ENCODE measurements at regions not wholly inside any gene's neighbourhood (a gene's known extent, or its start where the extent isn't known, plus 50 kb on each side); places are given as distances from the start of the nearest gene placed in this dataset.

DNA sequence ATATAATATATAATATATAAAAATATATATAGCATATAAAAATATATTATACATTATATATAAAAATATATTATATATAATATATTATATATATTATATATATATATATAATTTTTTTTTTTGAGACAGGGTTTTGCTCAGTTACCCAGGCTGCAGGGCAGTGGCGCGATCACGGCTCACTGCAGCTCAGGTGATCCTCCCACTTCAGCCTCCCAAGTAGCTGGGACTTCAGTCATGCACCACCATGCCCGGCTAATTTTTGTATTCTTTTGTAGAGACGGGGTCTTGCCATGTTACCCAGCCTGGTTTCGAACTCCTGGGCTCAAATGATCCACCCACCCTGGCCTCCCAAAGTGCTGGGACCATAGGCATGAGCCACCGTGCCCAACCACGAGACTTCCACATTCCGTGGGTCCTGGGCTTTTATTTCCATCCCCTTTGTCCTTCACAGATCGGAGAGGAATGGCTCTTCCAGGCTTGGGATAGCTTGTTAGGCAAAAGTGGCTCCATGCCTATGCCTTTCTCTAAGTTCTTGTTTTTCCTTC, 62.0 kb upstream of the IER5L start:
- TF ChIP-seq, protein P1, sequence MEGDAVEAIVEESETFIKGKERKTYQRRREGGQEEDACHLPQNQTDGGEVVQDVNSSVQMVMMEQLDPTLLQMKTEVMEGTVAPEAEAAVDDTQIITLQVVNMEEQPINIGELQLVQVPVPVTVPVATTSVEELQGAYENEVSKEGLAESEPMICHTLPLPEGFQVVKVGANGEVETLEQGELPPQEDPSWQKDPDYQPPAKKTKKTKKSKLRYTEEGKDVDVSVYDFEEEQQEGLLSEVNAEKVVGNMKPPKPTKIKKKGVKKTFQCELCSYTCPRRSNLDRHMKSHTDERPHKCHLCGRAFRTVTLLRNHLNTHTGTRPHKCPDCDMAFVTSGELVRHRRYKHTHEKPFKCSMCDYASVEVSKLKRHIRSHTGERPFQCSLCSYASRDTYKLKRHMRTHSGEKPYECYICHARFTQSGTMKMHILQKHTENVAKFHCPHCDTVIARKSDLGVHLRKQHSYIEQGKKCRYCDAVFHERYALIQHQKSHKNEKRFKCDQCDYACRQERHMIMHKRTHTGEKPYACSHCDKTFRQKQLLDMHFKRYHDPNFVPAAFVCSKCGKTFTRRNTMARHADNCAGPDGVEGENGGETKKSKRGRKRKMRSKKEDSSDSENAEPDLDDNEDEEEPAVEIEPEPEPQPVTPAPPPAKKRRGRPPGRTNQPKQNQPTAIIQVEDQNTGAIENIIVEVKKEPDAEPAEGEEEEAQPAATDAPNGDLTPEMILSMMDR (IDR thresholded peaks at IDR 0.05) = no peak
- TF ChIP-seq POLR2A (IDR thresholded peaks at IDR 0.05) (no peak), POLR2AphosphoS5 (IDR thresholded peaks at IDR 0.05) (no peak), EP300 (IDR thresholded peaks at IDR 0.05) (no peak)
